ENCODE measurements at regions not wholly inside any gene's neighbourhood (a gene's known extent, or its start where the extent isn't known, plus 50 kb on each side); places are given as distances from the start of the nearest gene placed in this dataset.
"Not testable (repeated sequence)": the region's sequence is repeated elsewhere in the genome, so short reads cannot be mapped to it uniquely, and the experiment has no call there.

GRCh38 chr7:37617406-37617805, 66.2 kb upstream of the GPR141 start:
- DNase-seq (ENCODE audit: low read depth in 3 of 3): not testable (repeated sequence)

- no peak for DNase-seq (ENCODE audit: low read depth in 3 of 3)
Measured at GRCh38 chr7:37633048-37633447, 50.5 kb upstream of the GPR141 start.

Measured in stimulated activated CD4-positive, alpha-beta T cell treated with anti-CD3 and anti-CD28 coated beads, TNF-alpha, amount 100 ng/mL, for 24 hours (primary cell).